HG03571 (cell line): ENCODE measurements at regions not wholly inside any gene's neighbourhood (a gene's known extent, or its start where the extent isn't known, plus 50 kb on each side); places are given as distances from the start of the nearest gene placed in this dataset.
"Not testable (repeated sequence)": the region's sequence is repeated elsewhere in the genome, so short reads cannot be mapped to it uniquely, and the experiment has no call there.

Experiments
- ATAC-seq: cut with Tn5 transposase; IDR thresholded peaks from one replicate; pipeline ENCODE4 v1.9.1; 2021; ENCODE audit not compliant: unreplicated experiment

GRCh38 chr4:3865986-3866812, 100.0 kb downstream of the ADRA2C start:
- no peak for ATAC-seq

- ATAC-seq: no peak
These were observed 100.6 kb downstream of the ADRA2C start for GRCh38 chr4:3866813-3867129.

- ATAC-seq: no peak
These were observed 101.4 kb downstream of the ADRA2C start for GRCh38 chr4:3867403-3868100.

GRCh38 chr4:3868211-3869173, 102.3 kb downstream of the ADRA2C start:
- ATAC-seq: no peak

GRCh38 chr4:3869174-3869572, 103.0 kb downstream of the ADRA2C start:
- no peak for ATAC-seq

- ATAC-seq: no peak
These were observed 103.7 kb downstream of the ADRA2C start for GRCh38 chr4:3869661-3870566.

GRCh38 chr4:3870567-3870962, 104.4 kb downstream of the ADRA2C start:
- no peak for ATAC-seq

GRCh38 chr4:3871181-3871852, 105.1 kb downstream of the ADRA2C start:
- no peak for ATAC-seq

- no peak for ATAC-seq
These were observed 106.0 kb downstream of the ADRA2C start for GRCh38 chr4:3871881-3872833.

GRCh38 chr4:3872834-3873313, 106.7 kb downstream of the ADRA2C start:
- no peak for ATAC-seq

GRCh38 chr4:3873408-3874027, 107.3 kb downstream of the ADRA2C start:
- no peak for ATAC-seq

- ATAC-seq: no peak
These were observed 107.8 kb downstream of the ADRA2C start for GRCh38 chr4:3874028-3874415.

- no peak for ATAC-seq
These were observed 108.4 kb downstream of the ADRA2C start for GRCh38 chr4:3874525-3875110.

GRCh38 chr4:3875466-3875865, 109.3 kb downstream of the ADRA2C start:
- ATAC-seq: no peak

- ATAC-seq: not testable (repeated sequence)
These were observed 110.1 kb downstream of the ADRA2C start for GRCh38 chr4:3876057-3876845.

GRCh38 chr4:3877236-3877635, 111.1 kb downstream of the ADRA2C start:
- ATAC-seq: no peak

- ATAC-seq: no peak
These were observed 111.7 kb downstream of the ADRA2C start for GRCh38 chr4:3877868-3878267.
